ENCODE measurements at regions not wholly inside any gene's neighbourhood (a gene's known extent, or its start where the extent isn't known, plus 50 kb on each side); places are given as distances from the start of the nearest gene placed in this dataset.

DNA sequence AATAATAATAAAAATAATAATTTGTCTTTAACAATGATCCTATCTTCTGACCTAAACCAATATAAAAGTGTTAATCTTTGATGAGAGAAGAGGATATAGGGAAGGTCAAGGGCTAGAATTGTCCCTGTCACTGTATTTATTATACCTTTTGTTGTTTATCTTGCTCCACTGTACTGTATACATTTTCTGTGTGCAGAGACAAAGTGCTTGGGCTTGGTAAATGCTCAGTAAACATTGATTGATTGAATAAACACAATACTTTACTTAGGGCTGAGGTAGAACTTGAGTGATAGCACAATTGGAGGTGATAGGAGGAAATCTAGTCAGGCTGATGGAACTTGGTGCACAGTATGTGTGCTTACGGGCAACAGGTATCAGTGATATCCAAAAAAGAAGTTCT is 161.2 kb downstream of the ARRDC3 start:
- TF ChIP-seq, protein P1, sequence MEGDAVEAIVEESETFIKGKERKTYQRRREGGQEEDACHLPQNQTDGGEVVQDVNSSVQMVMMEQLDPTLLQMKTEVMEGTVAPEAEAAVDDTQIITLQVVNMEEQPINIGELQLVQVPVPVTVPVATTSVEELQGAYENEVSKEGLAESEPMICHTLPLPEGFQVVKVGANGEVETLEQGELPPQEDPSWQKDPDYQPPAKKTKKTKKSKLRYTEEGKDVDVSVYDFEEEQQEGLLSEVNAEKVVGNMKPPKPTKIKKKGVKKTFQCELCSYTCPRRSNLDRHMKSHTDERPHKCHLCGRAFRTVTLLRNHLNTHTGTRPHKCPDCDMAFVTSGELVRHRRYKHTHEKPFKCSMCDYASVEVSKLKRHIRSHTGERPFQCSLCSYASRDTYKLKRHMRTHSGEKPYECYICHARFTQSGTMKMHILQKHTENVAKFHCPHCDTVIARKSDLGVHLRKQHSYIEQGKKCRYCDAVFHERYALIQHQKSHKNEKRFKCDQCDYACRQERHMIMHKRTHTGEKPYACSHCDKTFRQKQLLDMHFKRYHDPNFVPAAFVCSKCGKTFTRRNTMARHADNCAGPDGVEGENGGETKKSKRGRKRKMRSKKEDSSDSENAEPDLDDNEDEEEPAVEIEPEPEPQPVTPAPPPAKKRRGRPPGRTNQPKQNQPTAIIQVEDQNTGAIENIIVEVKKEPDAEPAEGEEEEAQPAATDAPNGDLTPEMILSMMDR (IDR thresholded peaks at IDR 0.05) = no peak
- TF ChIP-seq CHD2 (IDR thresholded peaks at IDR 0.05; ENCODE audit: low read length, partially characterized antibody) (no peak), JUN (IDR thresholded peaks at IDR 0.05) (no peak), RCOR1 (IDR thresholded peaks at IDR 0.05; ENCODE audit: low read depth, low read length) (no peak), EP300 (IDR thresholded peaks at IDR 0.05) (no peak), BHLHE40 (IDR thresholded peaks at IDR 0.05; ENCODE audit: low read depth, low read length) (no peak), MYC (IDR thresholded peaks at IDR 0.05; ENCODE audit: borderline replicate concordance, low read length) (no peak), KDM1A (IDR thresholded peaks at IDR 0.05; ENCODE audit: low read depth) (no peak), ZFP36 (IDR thresholded peaks at IDR 0.05; ENCODE audit: borderline replicate concordance, partially characterized antibody) (no peak), MAFK (IDR thresholded peaks at IDR 0.05; ENCODE audit: partially characterized antibody) (no peak), POLR2AphosphoS2 (conservative IDR thresholded peaks at IDR 0.05; ENCODE audit: low read length) (no peak), SREBF2 (IDR thresholded peaks at IDR 0.05) (no peak)
- TF ChIP-seq, protein P2, sequence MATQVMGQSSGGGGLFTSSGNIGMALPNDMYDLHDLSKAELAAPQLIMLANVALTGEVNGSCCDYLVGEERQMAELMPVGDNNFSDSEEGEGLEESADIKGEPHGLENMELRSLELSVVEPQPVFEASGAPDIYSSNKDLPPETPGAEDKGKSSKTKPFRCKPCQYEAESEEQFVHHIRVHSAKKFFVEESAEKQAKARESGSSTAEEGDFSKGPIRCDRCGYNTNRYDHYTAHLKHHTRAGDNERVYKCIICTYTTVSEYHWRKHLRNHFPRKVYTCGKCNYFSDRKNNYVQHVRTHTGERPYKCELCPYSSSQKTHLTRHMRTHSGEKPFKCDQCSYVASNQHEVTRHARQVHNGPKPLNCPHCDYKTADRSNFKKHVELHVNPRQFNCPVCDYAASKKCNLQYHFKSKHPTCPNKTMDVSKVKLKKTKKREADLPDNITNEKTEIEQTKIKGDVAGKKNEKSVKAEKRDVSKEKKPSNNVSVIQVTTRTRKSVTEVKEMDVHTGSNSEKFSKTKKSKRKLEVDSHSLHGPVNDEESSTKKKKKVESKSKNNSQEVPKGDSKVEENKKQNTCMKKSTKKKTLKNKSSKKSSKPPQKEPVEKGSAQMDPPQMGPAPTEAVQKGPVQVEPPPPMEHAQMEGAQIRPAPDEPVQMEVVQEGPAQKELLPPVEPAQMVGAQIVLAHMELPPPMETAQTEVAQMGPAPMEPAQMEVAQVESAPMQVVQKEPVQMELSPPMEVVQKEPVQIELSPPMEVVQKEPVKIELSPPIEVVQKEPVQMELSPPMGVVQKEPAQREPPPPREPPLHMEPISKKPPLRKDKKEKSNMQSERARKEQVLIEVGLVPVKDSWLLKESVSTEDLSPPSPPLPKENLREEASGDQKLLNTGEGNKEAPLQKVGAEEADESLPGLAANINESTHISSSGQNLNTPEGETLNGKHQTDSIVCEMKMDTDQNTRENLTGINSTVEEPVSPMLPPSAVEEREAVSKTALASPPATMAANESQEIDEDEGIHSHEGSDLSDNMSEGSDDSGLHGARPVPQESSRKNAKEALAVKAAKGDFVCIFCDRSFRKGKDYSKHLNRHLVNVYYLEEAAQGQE (IDR thresholded peaks at IDR 0.05) = no peak
